ENCODE measurements at regions not wholly inside any gene's neighbourhood (a gene's known extent, or its start where the extent isn't known, plus 50 kb on each side); places are given as distances from the start of the nearest gene placed in this dataset.

DNA sequence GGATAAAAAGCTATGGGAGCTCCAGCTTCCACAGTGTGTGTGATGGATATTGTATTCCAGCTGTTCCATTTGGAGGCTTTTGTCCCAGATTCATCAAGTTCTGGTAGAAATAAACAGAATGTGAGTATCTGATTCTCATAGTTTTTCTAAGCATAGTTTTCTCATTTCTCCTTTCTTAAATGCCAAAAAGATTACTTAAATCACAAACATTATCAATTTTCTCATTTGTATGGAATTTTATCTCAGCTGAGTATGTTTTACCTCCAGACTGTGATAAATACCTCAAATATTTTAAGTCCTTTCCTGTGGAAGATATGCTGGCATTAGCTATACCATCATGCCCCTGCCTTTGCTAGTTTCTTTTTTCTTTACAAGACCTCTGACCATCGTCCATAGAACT, 767.3 kb downstream of the TFAP2A start:
- DNase-seq = no peak

DNA sequence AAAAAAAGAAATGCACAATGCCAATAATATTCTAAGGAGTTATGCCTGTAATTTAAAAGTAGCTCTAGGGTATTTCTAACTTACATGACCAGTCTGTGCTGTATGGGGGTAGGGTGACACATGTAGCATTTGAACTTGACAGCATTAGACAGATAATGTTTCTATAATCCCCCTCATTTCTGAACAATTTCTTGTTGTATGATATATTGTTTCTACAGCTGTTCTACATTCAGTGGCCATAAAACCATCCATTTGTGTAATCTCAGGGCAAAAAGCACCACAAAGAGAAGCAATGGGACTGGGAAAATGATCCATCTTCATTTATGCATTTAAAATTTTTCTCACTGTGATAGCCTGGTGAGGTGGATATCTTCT, 767.8 kb downstream of the TFAP2A start:
- DNase-seq = no peak

DNA sequence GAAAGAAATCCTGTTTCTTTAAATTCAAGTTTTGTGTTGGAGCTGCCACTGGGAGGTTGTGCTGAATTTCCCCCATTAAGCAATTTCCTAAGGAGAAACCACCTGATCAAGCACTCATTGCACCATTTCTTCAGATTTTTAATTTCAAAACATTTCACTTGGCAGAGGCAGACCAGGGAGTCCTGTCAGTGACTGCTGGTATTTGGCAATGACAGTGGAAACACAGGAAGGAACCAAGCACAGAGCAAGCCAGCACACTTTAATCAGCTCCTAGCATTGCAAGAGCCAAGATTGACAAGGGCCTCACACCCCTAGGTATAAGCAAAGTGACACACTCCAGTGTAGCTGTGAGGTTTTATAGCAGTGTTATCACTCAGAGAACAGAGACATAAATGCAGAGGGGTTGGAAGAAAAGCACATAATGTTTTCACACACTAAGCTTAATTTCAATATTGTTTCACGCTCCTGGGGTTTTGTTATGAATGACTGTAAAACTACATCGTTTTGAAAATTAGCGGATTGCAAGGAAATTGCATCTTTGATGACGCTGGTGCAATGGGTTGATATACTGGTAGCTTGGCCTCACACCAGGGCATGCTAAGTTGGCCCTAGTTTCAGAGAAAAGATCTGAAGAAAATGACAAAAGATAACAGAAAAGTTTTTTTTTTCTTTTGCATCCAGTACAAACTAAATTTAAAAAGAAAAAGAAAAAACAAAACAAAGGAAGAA, 768.4 kb downstream of the TFAP2A start:
- DNase-seq = no peak

GRCh38 chr6:9638861-9639260, 776.0 kb downstream of the TFAP2A start:
- DNase-seq = no peak

DNA sequence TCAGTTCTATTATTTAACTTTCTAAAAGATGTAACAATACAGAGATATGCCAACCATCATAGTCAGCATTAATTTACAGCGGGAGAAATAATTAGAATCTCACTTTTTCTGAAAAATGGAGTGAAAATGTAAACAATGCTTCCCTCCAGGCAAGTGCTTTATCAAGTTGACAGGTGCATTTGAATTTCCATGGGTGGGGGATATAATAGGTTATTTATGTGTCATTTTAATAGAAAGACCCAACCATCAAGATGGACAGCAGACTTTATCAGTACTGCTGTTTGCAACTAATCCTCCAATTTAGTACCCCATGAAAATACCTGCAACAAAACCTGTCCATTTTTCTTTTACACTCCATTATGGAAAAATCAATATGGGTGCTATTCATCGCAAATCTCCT, 780.1 kb downstream of the TFAP2A start:
- DNase-seq = no peak

DNA sequence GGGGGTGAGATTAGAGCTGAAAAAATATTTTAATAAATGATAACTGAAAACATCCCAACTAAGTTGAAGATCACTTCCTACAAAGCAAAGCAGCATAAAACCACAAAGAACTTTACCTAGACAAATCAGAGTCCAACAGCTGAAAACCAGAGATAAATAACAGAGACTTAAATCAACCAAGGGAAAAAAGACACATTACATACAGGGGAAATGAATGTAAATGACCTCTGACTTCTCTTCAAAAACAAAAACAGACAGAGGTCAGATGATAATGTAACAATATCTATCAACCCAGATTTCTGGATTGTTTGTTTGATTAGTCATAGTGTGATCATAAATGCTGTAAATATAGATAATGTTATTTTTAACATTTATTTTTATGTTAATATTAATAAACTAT, 782.8 kb downstream of the TFAP2A start:
- DNase-seq = no peak

GRCh38 chr6:9628819-9629218, 786.1 kb downstream of the TFAP2A start:
- no peak for DNase-seq

DNA sequence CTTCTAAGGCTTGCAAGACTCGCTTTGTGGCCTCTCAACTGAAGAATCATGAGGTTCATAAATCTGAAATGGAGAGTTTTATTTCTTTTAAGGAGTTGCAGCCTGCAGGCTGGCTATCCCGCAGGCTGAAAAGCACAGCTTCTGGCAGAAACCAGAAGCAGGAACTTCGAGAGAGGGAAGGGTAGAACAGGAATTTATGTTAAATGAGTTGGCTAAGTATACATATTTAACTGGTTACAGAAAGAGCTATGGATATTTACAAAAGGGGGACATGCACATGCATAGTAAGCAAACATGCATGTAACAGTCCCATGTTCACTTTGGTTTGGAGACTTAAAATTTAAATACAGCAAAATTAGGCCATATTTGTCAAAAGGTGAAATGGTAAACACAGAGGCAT, 787.0 kb downstream of the TFAP2A start:
- DNase-seq = no peak

DNA sequence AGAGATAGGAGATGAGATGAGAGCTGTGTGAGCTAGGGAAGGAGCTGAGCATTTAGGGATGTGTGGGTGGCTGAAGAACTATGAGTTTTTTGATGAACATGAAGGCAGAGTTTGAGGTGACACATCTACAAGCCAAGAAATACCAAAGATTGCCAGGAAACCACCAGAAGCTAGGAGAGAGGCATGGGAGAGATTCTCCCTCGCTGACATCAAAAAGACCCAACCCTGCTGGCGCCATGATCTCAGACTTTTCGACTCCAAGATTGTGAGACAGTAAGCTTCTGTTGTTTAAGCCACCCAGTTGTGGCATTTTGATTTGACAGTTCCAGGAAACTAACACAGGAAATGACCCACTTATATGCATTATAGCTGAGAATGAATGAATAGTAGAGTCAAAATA, 790.9 kb downstream of the TFAP2A start:
- DNase-seq = no peak

DNA sequence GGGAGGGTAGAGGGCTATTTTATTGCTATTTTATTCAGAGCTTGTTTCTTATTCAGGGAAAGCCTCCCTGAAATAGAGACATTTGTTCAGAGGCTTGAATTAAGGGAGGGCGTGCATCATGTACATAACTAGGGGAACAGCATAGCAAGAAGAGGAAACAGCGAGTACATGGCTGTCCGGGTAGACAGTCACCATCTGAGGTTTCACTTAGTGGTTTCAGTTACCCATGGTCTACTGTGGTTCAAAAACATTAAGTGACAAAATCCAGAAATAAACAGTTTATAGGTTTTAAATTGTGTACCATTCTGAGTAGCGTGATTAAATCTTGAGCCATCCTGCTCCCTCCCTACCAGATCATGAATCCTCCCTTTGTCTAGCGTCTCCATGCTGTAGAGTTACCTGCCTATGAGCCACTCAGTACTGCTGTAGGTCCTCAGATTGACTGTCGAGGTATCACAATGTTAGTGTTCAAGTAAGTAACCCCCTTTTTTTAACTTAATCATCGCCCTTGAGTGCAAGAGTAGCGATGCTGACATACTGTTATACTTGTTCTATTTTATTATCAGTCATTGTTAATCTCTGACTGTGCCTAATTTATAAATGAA, 791.5 kb downstream of the TFAP2A start:
- DNase-seq = no peak

- no peak for DNase-seq
Observed at GRCh38 chr6:9621276-9621675, 793.6 kb downstream of the TFAP2A start.

GRCh38 chr6:9620687-9621086, 794.2 kb downstream of the TFAP2A start:
- DNase-seq = no peak

- DNase-seq = no peak
Observed at GRCh38 chr6:9620263-9620662, 794.6 kb downstream of the TFAP2A start.

GRCh38 chr6:9614778-9615177, 800.1 kb downstream of the TFAP2A start:
- DNase-seq = no peak

- no peak for DNase-seq
Observed at GRCh38 chr6:9612489-9612888, 802.4 kb downstream of the TFAP2A start.

DNA sequence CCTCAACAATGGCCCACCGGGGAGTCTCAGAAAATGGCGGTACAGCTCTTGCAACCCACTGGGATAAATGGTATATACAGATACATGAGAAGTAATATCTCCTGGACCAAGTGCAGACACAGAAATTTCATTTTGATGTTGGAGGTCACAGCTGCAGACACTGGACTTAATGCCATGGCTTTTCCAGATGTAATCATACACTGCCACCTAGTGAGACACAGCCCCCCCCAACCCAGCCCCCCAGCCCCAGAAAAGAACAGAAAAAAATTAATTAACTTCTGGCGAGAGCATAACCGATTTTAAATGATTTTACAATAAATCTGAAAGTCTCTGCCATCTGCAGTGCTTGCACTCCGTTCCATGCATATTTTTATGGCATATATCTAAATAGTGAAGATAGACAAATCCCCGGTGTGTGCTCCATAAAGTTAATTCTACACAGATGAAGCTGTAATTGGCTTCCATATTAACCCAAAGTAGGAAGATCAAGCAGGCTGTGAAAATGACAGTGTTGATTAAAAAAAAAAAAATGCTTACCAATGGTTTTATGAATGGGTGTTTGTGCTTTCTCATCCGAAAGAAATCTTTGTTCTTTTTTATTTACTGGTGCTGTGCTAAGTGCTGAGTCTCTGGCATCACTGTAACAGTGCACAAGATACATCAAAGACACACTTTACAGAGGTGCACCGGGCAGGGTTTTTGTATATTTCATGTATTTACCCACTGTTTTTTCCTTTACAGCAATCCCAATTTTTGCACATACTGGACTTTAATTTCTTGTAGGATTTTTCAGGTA, 804.1 kb downstream of the TFAP2A start:
- DNase-seq = no peak

GRCh38 chr6:9606435-9607134, 808.3 kb downstream of the TFAP2A start:
- no peak for DNase-seq

DNA sequence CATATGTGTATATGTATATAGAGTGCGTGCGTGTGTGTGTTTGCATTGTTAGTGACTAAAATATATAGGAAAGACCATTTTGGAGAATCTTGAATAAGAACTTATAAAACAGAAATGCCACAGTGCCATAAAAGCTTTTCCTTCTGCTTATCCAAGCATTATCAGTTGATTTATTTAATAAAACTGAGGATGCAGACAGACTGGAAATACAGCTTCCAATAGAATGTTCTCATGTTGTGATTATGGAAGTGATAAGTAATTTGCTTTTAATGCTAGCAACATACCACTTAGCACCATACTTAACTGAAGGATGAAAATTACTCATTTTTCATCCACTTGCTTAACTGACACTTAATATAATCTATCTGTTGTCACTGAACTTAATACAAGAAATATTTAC, 820.1 kb downstream of the TFAP2A start:
- no peak for DNase-seq

- no peak for DNase-seq
Observed at GRCh38 chr6:9593554-9593953, 821.3 kb downstream of the TFAP2A start.

DNA sequence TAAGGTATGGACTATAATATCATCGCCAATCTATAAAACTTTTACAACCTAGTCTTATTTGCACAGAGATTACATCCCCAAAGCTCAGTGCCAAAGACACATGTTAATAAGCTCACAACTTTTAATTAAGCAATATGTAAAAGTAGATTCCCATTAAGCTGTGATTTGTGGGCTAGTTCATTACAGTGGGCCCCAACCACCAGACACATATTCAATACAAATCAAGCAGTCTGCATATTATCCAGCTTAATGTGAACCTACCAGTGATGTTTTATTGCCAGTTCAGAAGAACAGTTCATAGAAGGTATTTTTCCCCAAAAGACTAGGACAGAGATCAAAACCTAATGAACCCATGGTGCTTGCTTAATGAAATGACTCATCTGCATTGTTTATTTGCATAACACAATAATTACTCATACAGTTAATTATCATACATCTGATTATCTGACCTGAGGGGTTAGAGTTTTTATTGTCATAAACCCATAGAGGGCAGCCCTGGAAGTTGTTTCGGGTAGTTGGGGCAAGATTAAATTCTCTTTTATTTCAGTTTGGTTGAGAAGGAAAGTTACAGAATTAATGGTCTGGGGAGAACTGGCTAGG, 831.0 kb downstream of the TFAP2A start:
- no peak for DNase-seq

- DNase-seq = no peak
Observed at GRCh38 chr6:9581155-9581554, 833.7 kb downstream of the TFAP2A start.

DNA sequence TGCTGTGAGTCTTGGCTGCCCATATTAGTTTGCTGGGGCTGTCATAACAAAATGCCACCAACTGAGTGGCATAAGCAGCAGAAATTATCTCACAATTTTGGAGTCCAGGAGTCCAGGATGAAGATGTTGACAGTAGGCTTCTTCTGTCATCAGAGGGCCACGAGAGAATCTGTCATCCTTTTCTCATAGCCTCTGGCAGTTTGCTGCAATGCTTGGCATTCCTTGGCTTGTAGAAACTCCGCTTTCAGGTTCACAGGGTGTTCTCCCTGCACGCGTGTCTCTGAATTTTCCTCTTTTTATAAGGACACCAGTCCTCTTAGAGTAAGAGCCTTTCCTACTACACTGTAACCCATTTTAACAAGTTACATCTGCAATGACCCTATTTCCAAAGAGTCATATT, 838.4 kb downstream of the TFAP2A start:
- DNase-seq = no peak

- no peak for DNase-seq
Observed at GRCh38 chr6:9566096-9566495, 848.8 kb downstream of the TFAP2A start.

All from DMS79 treated with DMSO at 0.1 percent for 48 hours (cell line).